GM12878 (cell line): ENCODE measurements at regions not wholly inside any gene's neighbourhood (a gene's known extent, or its start where the extent isn't known, plus 50 kb on each side); places are given as distances from the start of the nearest gene placed in this dataset.

Source experiments
- ATAC-seq: fragments of 200-7000 bp; cut with Tn5 transposase; 3 replicates; pipeline ENCODE4 v1.9.1; 2020; ENCODE audit warnings: mild to moderate bottlenecking, moderate library complexity
- BruUV-seq: library from RNA; stranded (reverse); fragments of 400-500 nt; replicated peaks from 2 replicates; lab custom pipeline; 2021; lab: Mats Ljungman, UMichigan
- CTCF ChIA-PET: fragments of 300-600 bp; sonication (Branson Sonifier 250); formaldehyde crosslinking; extraction: SDS; loops from one replicate; lab custom pipeline; 2021; ENCODE audit warnings: inconsistent platforms; lab: Yijun Ruan, JAX
- POLR2A ChIA-PET: fragments of 350-600 bp; formaldehyde crosslinking; extraction: SDS; loops from one replicate; lab custom pipeline; 2021; ENCODE audit warnings: inconsistent platforms; lab: Charles Lee
- RAD21 ChIA-PET: fragments of 300-600 bp; sonication (Branson Sonifier 250); formaldehyde crosslinking; loops from one replicate; lab custom pipeline; 2023; ENCODE audit warnings: antibody characterized with exemption; ENCODE audit not compliant: unreplicated experiment; lab: Charles Lee
- SMC1A ChIA-PET: fragments of 300-600 bp; sonication (Branson Sonifier 250); formaldehyde crosslinking; loops from one replicate; lab custom pipeline; 2023; ENCODE audit not compliant: unreplicated experiment, uncharacterized antibody; lab: Charles Lee
- DNase-seq: peaks from one replicate; pipeline ENCODE4 v3.0.0-alpha.2; 2011; ENCODE audit warnings: low read depth, low spot score
- FAIRE-seq: peaks from 3 replicates; lab custom pipeline; 2011; peaks lifted over from hg19 to GRCh38; lab: Jason Lieb, UNC
- H2AFZ ChIP-seq: 2 replicates; pipeline ENCODE4 v1.6.0; 2011; ENCODE audit warnings: low read depth, low read length, control low read depth; ENCODE audit not compliant: control insufficient read depth
- H3K27ac ChIP-seq: 2 replicates; pipeline ENCODE4 v1.5.1; 2011; ENCODE audit warnings: control low read depth; ENCODE audit not compliant: control insufficient read depth, insufficient read depth
- H3K27me3 ChIP-seq, 2 experiments: replicated peaks in 1 of 2; 2 replicates each; pipeline versions ENCODE4 v1.6.0 to v1.6.1; 2011; ENCODE audit warnings: low read length in 1 of 2; ENCODE audit not compliant: control insufficient read depth in 2 of 2, insufficient read depth in 2 of 2
- H3K36me3 ChIP-seq, 2 experiments: 2 replicates each; pipeline ENCODE4 v1.5.1; 2011; ENCODE audit warnings: low read length in 1 of 2; ENCODE audit not compliant: control insufficient read depth in 2 of 2, insufficient read depth in 2 of 2
- H3K4me1 ChIP-seq: 2 replicates; pipeline ENCODE4 v1.6.1; 2011; ENCODE audit warnings: mild to moderate bottlenecking, low read length, moderate library complexity, mixed read lengths; ENCODE audit not compliant: control insufficient read depth, insufficient read depth
- H3K4me2 ChIP-seq: 2 replicates; pipeline ENCODE4 v1.6.0; 2011; ENCODE audit warnings: control low read depth; ENCODE audit not compliant: control insufficient read depth, insufficient read depth
- H3K4me3 ChIP-seq: fragments of 200-600 bp; sonication (generic); 2 replicates; pipeline ENCODE4 v1.5.1; 2016
- H3K79me2 ChIP-seq: 2 replicates; pipeline ENCODE4 v1.6.0; 2011; ENCODE audit warnings: low read length; ENCODE audit not compliant: control insufficient read depth, insufficient read depth
- H3K9ac ChIP-seq: 2 replicates; pipeline ENCODE4 v1.8.0; 2011; ENCODE audit warnings: low read length, control low read depth, mixed read lengths; ENCODE audit not compliant: control insufficient read depth, insufficient read depth
- H3K9me3 ChIP-seq: replicated peaks from 3 replicates; pipeline ENCODE4 v1.5.1; 2011; ENCODE audit warnings: mild to moderate bottlenecking, low read length; ENCODE audit not compliant: control insufficient read depth, insufficient read depth
- H4K20me1 ChIP-seq: 2 replicates; pipeline ENCODE4 v1.6.0; 2011; ENCODE audit not compliant: control insufficient read depth, insufficient read depth
- ATF7 ChIP-seq: fragments of 450-650 bp; IDR thresholded peaks from 2 replicates; pipeline ENCODE4 v1.6.1; 2016; ENCODE audit warnings: low read depth, mild to moderate bottlenecking
- BCL3 ChIP-seq: IDR thresholded peaks from 2 replicates; pipeline ENCODE4 v1.6.1; 2011; ENCODE audit warnings: borderline replicate concordance, low read depth, mild to moderate bottlenecking, moderate library complexity, low read length; ENCODE audit not compliant: insufficient read depth, poor library complexity, severe bottlenecking
- BRCA1 ChIP-seq: IDR thresholded peaks from 2 replicates; pipeline ENCODE4 v1.6.1; 2011; ENCODE audit warnings: low read depth, low read length, improper control_type of control experiment
- CHD1 ChIP-seq: IDR thresholded peaks from 2 replicates; pipeline ENCODE4 v1.6.1; 2012; ENCODE audit warnings: low read depth, low read length, improper control_type of control experiment
- DPF2 ChIP-seq: fragments of 450-650 bp; IDR thresholded peaks from 2 replicates; pipeline ENCODE4 v1.6.1; 2017; ENCODE audit warnings: mild to moderate bottlenecking
- E4F1 ChIP-seq: fragments of 450-650 bp; IDR thresholded peaks from 2 replicates; pipeline ENCODE4 v1.6.1; 2018; ENCODE audit warnings: borderline replicate concordance, mild to moderate bottlenecking; ENCODE audit not compliant: partially characterized antibody
- EGR1 ChIP-seq, 2 experiments: IDR thresholded peaks; 1 replicate in 1 of 2; 2 replicates in 1 of 2; pipeline ENCODE4 v1.6.1; 2011 to 2012; ENCODE audit warnings: low read depth in 2 of 2, low read length in 2 of 2, borderline replicate concordance in 1 of 2, mild to moderate bottlenecking in 1 of 2, moderate library complexity in 1 of 2
- HDGF ChIP-seq: fragments of 450-650 bp; IDR thresholded peaks from 2 replicates; pipeline ENCODE4 v1.6.1; 2016; ENCODE audit warnings: antibody characterized with exemption
- NR2F1 ChIP-seq: fragments of 450-650 bp; conservative IDR thresholded peaks from 2 replicates; pipeline ENCODE4 v1.6.1; 2017; ENCODE audit warnings: mild to moderate bottlenecking
- POLR2AphosphoS5 ChIP-seq: IDR thresholded peaks from 2 replicates; pipeline ENCODE4 v1.6.1; 2011; ENCODE audit warnings: mild to moderate bottlenecking, low read length, inconsistent platforms
- RB1 ChIP-seq: fragments of 450-650 bp; formaldehyde crosslinking; IDR thresholded peaks from 2 replicates; pipeline ENCODE4 v1.6.1; 2017; ENCODE audit warnings: mild to moderate bottlenecking, borderline replicate concordance
- RCOR1 ChIP-seq: conservative IDR thresholded peaks from 2 replicates; pipeline ENCODE4 v1.6.1; 2012; ENCODE audit warnings: low read depth, low read length, improper control_type of control experiment
- SMAD5 ChIP-seq: IDR thresholded peaks from 2 replicates; pipeline ENCODE4 v1.6.1; 2016; ENCODE audit warnings: antibody characterized with exemption, low read depth
- SMC3 ChIP-seq: IDR thresholded peaks from 2 replicates; pipeline ENCODE4 v1.6.1; 2011; ENCODE audit warnings: low read length, improper control_type of control experiment, borderline replicate concordance
- ZSCAN29 ChIP-seq: fragments of 450-650 bp; IDR thresholded peaks from 2 replicates; pipeline ENCODE4 v1.6.1; 2017; ENCODE audit warnings: mild to moderate bottlenecking, moderate library complexity
- WGBS: methylation state at CpG from one replicate; pipeline ENCODE4 v1.1.6; 2016; ENCODE audit warnings: low lambda C conversion rate; ENCODE audit not compliant: insufficient replicate concordance, insufficient coverage; ENCODE audit errors: missing lambda C conversion rate; 5-methylcytosine and 5-hydroxymethylcytosine counted together
- in situ Hi-C: fragments of 300-500 bp; cut with MboI; formaldehyde crosslinking; loops from 9 replicates; pipeline ENCODE4 v1.14.3; 2018; ENCODE audit warnings: mixed read lengths
- intact Hi-C: fragments of 100-400 bp; cut with micrococcal nuclease; formaldehyde crosslinking; loops from one replicate; pipeline ENCODE4 v1.14.2; 2022; ENCODE audit not compliant: unreplicated experiment
- TF ChIP-seq, protein P1 (sequence below): IDR thresholded peaks from 2 replicates; pipeline ENCODE4 v1.6.1; 2011; ENCODE audit warnings: low read depth, low read length, improper control_type of control experiment, borderline replicate concordance
- TF ChIP-seq, protein P2 (sequence below): IDR thresholded peaks from 2 replicates; pipeline ENCODE4 v1.6.1; 2012; ENCODE audit warnings: low read length, inconsistent platforms

DNA sequence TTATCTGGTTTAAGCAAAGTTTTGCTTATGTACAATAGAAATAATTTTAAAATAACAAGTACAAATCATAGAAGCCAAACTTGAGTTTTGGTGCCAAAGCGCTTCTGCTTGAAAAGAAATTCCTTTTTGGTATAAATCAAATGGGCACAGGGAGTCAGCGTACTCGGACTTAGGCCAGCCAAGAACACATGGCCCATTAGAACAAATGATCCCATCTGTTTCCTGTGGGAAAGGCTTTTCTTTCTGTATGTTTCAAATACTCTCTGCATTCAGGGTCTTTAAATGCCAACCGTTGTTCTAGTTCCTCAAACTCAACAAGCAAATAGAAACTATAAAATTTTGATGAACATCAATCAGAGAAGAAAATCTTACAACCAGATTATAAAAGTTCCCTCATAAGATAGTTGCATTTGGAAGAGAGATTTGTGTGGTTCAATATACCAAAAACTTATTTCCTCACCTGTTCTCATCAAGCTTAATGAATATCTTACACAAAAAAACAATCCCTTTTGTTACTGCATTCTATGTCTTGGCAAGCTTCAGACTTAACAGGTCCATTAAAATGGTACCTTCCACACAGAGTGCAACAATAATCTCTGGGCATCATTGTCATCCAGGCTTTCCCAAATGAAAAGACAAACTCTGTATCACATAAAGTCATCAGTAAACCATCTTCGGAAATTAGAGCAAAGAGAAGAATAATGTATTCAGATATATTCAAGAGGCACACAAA lies 739.8 kb upstream of the API5 start:
- no peak overlapping the region for H2AFZ ChIP-seq
- no peak overlapping the region for H3K9ac ChIP-seq
- no peaks in the 10 kb centered on the region for H3K36me3 ChIP-seq
- FAIRE-seq: no peak
- no peak overlapping the region for H3K27ac ChIP-seq
- ChIA-PET CTCF (no interaction called here), SMC1A (no interaction called here), POLR2A (no interaction called here), RAD21 (no interaction called here)
- H3K4me2 ChIP-seq: no peak overlapping the region
- no peaks in the 10 kb centered on the region for H3K79me2 ChIP-seq
- no peaks in the 10 kb centered on the region for H3K4me1 ChIP-seq
- WGBS: 17% methylated on average over 5 of the region's 5 CpGs
- no peak for DNase-seq
- H3K27me3 ChIP-seq: no peaks in the 10 kb centered on the region
- BruUV-seq: no TSS peak
- no peak for ATAC-seq
- no peak overlapping the region for H3K4me3 ChIP-seq
- H4K20me1 ChIP-seq: no peaks in the 10 kb centered on the region
- TF ChIP-seq DPF2 (no peak), ZSCAN29 (no peak), NR2F1 (no peak), RCOR1 (no peak), EGR1 (IDR thresholded peaks at IDR 0.05; ENCODE audit: borderline replicate concordance in 1 of 2, low read depth in 2 of 2, low read length in 2 of 2) (no peak), SMAD5 (no peak), HDGF (no peak), RB1 (no peak), SMC3 (no peak), E4F1 (no peak), BCL3 (no peak), POLR2AphosphoS5 (no peak), CHD1 (no peak), ATF7 (no peak), BRCA1 (no peak)
- TF ChIP-seq, protein P1, sequence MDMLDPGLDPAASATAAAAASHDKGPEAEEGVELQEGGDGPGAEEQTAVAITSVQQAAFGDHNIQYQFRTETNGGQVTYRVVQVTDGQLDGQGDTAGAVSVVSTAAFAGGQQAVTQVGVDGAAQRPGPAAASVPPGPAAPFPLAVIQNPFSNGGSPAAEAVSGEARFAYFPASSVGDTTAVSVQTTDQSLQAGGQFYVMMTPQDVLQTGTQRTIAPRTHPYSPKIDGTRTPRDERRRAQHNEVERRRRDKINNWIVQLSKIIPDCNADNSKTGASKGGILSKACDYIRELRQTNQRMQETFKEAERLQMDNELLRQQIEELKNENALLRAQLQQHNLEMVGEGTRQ: no peak
- TF ChIP-seq, protein P2, sequence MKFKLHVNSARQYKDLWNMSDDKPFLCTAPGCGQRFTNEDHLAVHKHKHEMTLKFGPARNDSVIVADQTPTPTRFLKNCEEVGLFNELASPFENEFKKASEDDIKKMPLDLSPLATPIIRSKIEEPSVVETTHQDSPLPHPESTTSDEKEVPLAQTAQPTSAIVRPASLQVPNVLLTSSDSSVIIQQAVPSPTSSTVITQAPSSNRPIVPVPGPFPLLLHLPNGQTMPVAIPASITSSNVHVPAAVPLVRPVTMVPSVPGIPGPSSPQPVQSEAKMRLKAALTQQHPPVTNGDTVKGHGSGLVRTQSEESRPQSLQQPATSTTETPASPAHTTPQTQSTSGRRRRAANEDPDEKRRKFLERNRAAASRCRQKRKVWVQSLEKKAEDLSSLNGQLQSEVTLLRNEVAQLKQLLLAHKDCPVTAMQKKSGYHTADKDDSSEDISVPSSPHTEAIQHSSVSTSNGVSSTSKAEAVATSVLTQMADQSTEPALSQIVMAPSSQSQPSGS: no peak
- intact Hi-C loops (no loop called here), in situ Hi-C loops (no loop called here)
- no peaks in the 10 kb centered on the region for H3K9me3 ChIP-seq
